ENCODE measurements at regions not wholly inside any gene's neighbourhood (a gene's known extent, or its start where the extent isn't known, plus 50 kb on each side); places are given as distances from the start of the nearest gene placed in this dataset.

GRCh38 chr2:12004713-12005112 lies 258.3 kb downstream of the LPIN1 start:
- Histone ChIP-seq H3K9ac (ENCODE audit: low read length) (no peak overlapping the region), H3K27me3 (ENCODE audit: insufficient read depth, low read length) (no peaks in the 10 kb centered on the region), H3K9me3 (ENCODE audit: control insufficient read depth in 1 of 2, insufficient read depth in 1 of 2, low read depth in 1 of 2, low read length in 2 of 2) (no peaks in the 10 kb centered on the region), H3K79me2 (ENCODE audit: insufficient read depth, low read length) (no peaks in the 10 kb centered on the region), H4K20me1 (ENCODE audit: insufficient read depth) (no peaks in the 10 kb centered on the region), H3K27ac (ENCODE audit: low read depth, low read length) (no peak overlapping the region), H3K36me3 (ENCODE audit: control insufficient read depth in 1 of 2, insufficient read depth in 2 of 2, low read length in 2 of 2) (no peaks in the 10 kb centered on the region), H2AFZ (ENCODE audit: low read depth, low read length, poor library complexity, severe bottlenecking) (no peak overlapping the region), H3K4me1 (ENCODE audit: control insufficient read depth in 1 of 2, insufficient read depth in 2 of 2, low read length in 2 of 2) (peaks cover 6 to 11% of the 10 kb centered on the region in 2 experiments; a peak in 3 of 4 replicates), H3K9me2 (ENCODE audit: insufficient read depth) (no peaks in the 10 kb centered on the region), H3K4me3 (replicated peaks in 1 of 2; ENCODE audit: low read depth in 1 of 2, low read length in 2 of 2) (no peak overlapping the region), H3K4me2 (ENCODE audit: low read length) (no peak overlapping the region)
- POLR2A ChIA-PET: no interaction called here
- ATAC-seq (no peak), DNase-seq (ENCODE audit: low read depth, low spot score) (no peak)
- CTCF ChIA-PET: no interaction called here
- no TSS peak for BruUV-seq (replicated peaks)
- TF ChIP-seq ZFX (IDR thresholded peaks at IDR 0.05): no peak
- TF ChIP-seq ZNF274 (IDR thresholded peaks at IDR 0.05; ENCODE audit: low read depth, low read length): no peak
- TF ChIP-seq SIN3A (IDR thresholded peaks at IDR 0.05; ENCODE audit: low read depth): no peak
- no peak for TF ChIP-seq POLR2A (IDR thresholded peaks at IDR 0.05; ENCODE audit: borderline replicate concordance, extremely low read depth, insufficient read depth, insufficient read length)
- TF ChIP-seq SRF (IDR thresholded peaks at IDR 0.05; ENCODE audit: low read depth): no peak
- intact Hi-C loops (cut with micrococcal nuclease): no loop called here
- RAD21 ChIA-PET (ENCODE audit: low non-redundant PET in 1 of 2, low total read pairs in 2 of 2, uncharacterized antibody in 2 of 2, unreplicated experiment in 2 of 2): no interaction called here

- ChIA-PET CTCF (no interaction called here), RAD21 (ENCODE audit: low non-redundant PET in 1 of 2, low total read pairs in 2 of 2, uncharacterized antibody in 2 of 2, unreplicated experiment in 2 of 2) (no interaction called here), POLR2A (no interaction called here)
- Histone ChIP-seq H2AFZ (ENCODE audit: low read depth, low read length, poor library complexity, severe bottlenecking) (no peak overlapping the region), H3K4me3 (replicated peaks in 1 of 2; ENCODE audit: low read depth in 1 of 2, low read length in 2 of 2) (no peak overlapping the region), H3K27me3 (ENCODE audit: insufficient read depth, low read length) (no peaks in the 10 kb centered on the region), H3K79me2 (ENCODE audit: insufficient read depth, low read length) (no peaks in the 10 kb centered on the region), H3K9me2 (ENCODE audit: insufficient read depth) (no peaks in the 10 kb centered on the region), H3K9me3 (ENCODE audit: control insufficient read depth in 1 of 2, insufficient read depth in 1 of 2, low read depth in 1 of 2, low read length in 2 of 2) (no peaks in the 10 kb centered on the region), H3K9ac (ENCODE audit: low read length) (no peak overlapping the region), H3K4me1 (ENCODE audit: control insufficient read depth in 1 of 2, insufficient read depth in 2 of 2, low read length in 2 of 2) (peaks cover 6 to 11% of the 10 kb centered on the region in 2 experiments; a peak in 3 of 4 replicates), H3K36me3 (ENCODE audit: control insufficient read depth in 1 of 2, insufficient read depth in 2 of 2, low read length in 2 of 2) (no peaks in the 10 kb centered on the region), H3K4me2 (ENCODE audit: low read length) (no peak overlapping the region), H4K20me1 (ENCODE audit: insufficient read depth) (no peaks in the 10 kb centered on the region), H3K27ac (ENCODE audit: low read depth, low read length) (no peak overlapping the region)
- ATAC-seq (no peak), DNase-seq (ENCODE audit: low read depth, low spot score) (no peak)
- TF ChIP-seq ZFX (IDR thresholded peaks at IDR 0.05) (no peak), ZBTB33 (IDR thresholded peaks at IDR 0.05; ENCODE audit: extremely low read depth, insufficient replicate concordance, low read length) (no peak), SP1 (IDR thresholded peaks at IDR 0.05; ENCODE audit: low read depth) (no peak)
- intact Hi-C loops (cut with micrococcal nuclease): no loop called here
- no TSS peak for BruUV-seq (replicated peaks)
These were observed 259.7 kb downstream of the LPIN1 start for GRCh38 chr2:12005886-12006681.
